OCI-LY3 (cell line): ENCODE measurements at regions not wholly inside any gene's neighbourhood (a gene's known extent, or its start where the extent isn't known, plus 50 kb on each side); places are given as distances from the start of the nearest gene placed in this dataset.

Experiments
- EZH2phosphoT487 ChIP-seq: fragments of 200-600 bp; shearing (Covaris generic); IDR thresholded peaks from 2 replicates; pipeline ENCODE4 v1.6.1; 2018; ENCODE audit warnings: antibody characterized with exemption, mixed run types, low read depth
- TF ChIP-seq, protein P1 (sequence below): fragments of 200-600, 300-600 bp; sonication (generic); IDR thresholded peaks from 2 replicates; pipeline ENCODE4 v1.5.1; 2014; ENCODE audit warnings: antibody characterized with exemption, low read length, low read depth

GRCh38 chr21:29466532-29466931, 167.8 kb downstream of the BACH1 start:
- TF ChIP-seq, protein P1, sequence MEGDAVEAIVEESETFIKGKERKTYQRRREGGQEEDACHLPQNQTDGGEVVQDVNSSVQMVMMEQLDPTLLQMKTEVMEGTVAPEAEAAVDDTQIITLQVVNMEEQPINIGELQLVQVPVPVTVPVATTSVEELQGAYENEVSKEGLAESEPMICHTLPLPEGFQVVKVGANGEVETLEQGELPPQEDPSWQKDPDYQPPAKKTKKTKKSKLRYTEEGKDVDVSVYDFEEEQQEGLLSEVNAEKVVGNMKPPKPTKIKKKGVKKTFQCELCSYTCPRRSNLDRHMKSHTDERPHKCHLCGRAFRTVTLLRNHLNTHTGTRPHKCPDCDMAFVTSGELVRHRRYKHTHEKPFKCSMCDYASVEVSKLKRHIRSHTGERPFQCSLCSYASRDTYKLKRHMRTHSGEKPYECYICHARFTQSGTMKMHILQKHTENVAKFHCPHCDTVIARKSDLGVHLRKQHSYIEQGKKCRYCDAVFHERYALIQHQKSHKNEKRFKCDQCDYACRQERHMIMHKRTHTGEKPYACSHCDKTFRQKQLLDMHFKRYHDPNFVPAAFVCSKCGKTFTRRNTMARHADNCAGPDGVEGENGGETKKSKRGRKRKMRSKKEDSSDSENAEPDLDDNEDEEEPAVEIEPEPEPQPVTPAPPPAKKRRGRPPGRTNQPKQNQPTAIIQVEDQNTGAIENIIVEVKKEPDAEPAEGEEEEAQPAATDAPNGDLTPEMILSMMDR: no peak
- no peak for TF ChIP-seq EZH2phosphoT487
